ENCODE measurements at regions not wholly inside any gene's neighbourhood (a gene's known extent, or its start where the extent isn't known, plus 50 kb on each side); places are given as distances from the start of the nearest gene placed in this dataset.

DNA sequence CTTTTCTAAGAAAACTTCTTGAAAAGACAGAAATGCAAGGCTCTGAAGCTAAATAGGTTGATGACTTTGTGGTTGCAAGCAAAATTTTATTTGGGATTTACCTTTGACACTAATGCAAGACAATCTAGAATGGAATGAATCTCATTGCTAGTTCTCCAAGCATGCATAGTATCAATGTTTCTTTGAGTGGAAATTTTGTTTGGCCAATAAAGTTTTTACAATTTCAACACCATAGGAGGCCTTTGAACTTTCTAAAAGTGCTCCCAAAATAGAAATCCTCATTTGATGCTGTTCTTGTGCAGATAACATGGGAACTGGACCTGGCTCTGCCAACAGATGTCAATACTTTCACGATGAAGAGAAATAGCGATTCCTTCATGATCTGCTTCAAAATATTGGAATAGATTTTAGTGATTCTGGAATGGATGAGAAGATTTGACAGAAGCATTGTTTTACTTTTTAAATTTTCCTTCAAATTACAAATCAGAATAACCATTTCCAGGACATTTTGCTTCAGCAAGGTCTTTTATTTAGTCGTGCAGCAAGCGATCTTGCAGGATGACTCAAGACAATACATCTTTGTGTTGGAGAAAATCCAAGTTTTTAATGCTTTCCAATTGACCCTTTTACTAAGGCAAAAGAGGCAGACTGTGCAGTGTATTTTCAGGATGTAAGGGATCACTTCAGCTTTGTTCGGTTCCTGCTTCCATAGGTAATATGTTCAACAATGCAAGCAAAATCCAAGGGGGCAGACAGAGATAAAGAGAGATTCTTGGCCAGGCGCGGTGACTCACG lies 51.7 kb upstream of the OTUD4 start:
- no peak overlapping the region for H3K4me3 ChIP-seq (ENCODE audit: low read length)
- no peak for DNase-seq (ENCODE audit: low read depth)
- TF ChIP-seq, protein P1, sequence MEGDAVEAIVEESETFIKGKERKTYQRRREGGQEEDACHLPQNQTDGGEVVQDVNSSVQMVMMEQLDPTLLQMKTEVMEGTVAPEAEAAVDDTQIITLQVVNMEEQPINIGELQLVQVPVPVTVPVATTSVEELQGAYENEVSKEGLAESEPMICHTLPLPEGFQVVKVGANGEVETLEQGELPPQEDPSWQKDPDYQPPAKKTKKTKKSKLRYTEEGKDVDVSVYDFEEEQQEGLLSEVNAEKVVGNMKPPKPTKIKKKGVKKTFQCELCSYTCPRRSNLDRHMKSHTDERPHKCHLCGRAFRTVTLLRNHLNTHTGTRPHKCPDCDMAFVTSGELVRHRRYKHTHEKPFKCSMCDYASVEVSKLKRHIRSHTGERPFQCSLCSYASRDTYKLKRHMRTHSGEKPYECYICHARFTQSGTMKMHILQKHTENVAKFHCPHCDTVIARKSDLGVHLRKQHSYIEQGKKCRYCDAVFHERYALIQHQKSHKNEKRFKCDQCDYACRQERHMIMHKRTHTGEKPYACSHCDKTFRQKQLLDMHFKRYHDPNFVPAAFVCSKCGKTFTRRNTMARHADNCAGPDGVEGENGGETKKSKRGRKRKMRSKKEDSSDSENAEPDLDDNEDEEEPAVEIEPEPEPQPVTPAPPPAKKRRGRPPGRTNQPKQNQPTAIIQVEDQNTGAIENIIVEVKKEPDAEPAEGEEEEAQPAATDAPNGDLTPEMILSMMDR (conservative IDR thresholded peaks at IDR 0.05; ENCODE audit: low read depth, low read length) = no peak

DNA sequence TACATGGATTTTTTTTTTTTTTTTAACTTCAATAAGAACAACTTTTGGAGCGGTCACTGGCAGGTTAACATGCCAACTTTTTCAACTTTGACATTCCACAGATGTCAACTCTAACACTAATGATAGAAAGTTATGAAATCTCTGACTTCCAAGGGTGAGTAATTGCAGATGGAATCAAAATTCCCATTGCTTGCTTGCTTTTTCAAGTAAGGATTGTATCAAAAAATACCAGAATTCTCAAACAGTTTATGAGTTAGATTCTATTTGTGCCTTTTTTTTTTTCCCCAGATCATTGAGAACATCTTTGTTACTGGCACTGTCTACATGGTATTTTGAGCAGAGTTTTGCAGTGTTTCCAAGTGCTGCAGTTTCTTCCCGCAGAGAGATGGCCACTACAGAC lies 50.3 kb upstream of the OTUD4 start:
- TF ChIP-seq, protein P1 (conservative IDR thresholded peaks at IDR 0.05; ENCODE audit: low read depth, low read length) = no peak
- DNase-seq (ENCODE audit: low read depth) = no peak
- H3K4me3 ChIP-seq (ENCODE audit: low read length) = no peak overlapping the region

Data from retinal pigment epithelial cell (primary cell).